ENCODE measurements at regions not wholly inside any gene's neighbourhood (a gene's known extent, or its start where the extent isn't known, plus 50 kb on each side); places are given as distances from the start of the nearest gene placed in this dataset.

DNA sequence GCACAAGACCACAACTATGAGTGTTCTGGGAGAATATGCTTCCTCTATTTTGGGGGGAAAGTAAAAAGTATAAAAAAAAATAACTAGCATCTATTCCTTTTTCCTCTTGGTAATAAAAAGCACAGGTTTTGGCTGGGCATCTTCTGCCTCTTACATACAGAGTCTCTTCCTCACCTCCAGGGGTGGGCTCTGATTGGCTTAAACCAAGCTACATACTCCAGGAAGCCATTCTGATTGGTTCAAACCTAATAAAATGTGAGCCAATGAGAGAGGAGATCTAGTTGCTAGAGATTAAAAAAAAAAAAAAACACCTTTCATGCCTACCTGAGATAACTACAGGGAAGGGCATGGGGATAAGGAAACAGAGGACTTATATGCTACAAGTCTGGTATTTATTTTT is 365.9 kb upstream of the ERCC4 start:
- no peaks in the 10 kb centered on the region for H3K9me3 ChIP-seq (ENCODE audit: insufficient read depth, low read length, severe bottlenecking)

DNA sequence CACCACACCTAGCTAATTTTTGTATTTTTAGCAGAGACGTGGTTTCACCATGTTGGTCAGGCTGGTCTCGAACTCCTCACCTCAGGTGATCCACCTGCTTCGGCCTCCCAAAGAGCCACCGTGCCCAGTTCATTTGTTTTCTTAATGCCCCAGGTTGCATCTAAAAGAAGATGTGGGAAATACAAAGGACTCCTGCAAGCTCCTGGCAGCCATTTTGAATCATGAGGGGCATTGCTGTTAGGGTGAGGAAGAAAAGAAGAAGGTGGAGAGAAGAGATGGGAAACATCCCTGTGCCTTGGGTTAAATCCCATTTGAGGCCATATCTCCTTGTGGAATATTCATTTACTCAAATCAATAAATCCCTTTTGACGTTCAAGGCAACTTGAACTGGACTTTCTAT is 365.3 kb upstream of the ERCC4 start:
- Histone ChIP-seq H3K27ac (ENCODE audit: low read length) (no peak overlapping the region), H3K27me3 (ENCODE audit: insufficient read depth, low read length, poor library complexity) (no peaks in the 10 kb centered on the region), H3K36me3 (ENCODE audit: insufficient read depth, low read length) (no peaks in the 10 kb centered on the region), H3K9ac (ENCODE audit: low read depth, low read length) (no peak overlapping the region), H3K79me2 (ENCODE audit: insufficient read depth, low read length) (no peaks in the 10 kb centered on the region), H3K4me1 (ENCODE audit: insufficient read depth, low read length) (no peaks in the 10 kb centered on the region), H3K9me3 (ENCODE audit: insufficient read depth, low read length, severe bottlenecking) (no peaks in the 10 kb centered on the region), H2AFZ (ENCODE audit: low read depth, low read length) (no peak overlapping the region), H4K20me1 (ENCODE audit: insufficient read depth, low read length) (no peaks in the 10 kb centered on the region), H3K4me2 (ENCODE audit: insufficient read depth, low read length) (no peak overlapping the region), H3K4me3 (ENCODE audit: low read depth in 1 of 2, low read length in 2 of 2) (no peak overlapping the region)
- no peak for TF ChIP-seq EZH2 (IDR thresholded peaks at IDR 0.05; ENCODE audit: borderline replicate concordance, low read depth, low read length, severe bottlenecking)
- TF ChIP-seq, protein P1, sequence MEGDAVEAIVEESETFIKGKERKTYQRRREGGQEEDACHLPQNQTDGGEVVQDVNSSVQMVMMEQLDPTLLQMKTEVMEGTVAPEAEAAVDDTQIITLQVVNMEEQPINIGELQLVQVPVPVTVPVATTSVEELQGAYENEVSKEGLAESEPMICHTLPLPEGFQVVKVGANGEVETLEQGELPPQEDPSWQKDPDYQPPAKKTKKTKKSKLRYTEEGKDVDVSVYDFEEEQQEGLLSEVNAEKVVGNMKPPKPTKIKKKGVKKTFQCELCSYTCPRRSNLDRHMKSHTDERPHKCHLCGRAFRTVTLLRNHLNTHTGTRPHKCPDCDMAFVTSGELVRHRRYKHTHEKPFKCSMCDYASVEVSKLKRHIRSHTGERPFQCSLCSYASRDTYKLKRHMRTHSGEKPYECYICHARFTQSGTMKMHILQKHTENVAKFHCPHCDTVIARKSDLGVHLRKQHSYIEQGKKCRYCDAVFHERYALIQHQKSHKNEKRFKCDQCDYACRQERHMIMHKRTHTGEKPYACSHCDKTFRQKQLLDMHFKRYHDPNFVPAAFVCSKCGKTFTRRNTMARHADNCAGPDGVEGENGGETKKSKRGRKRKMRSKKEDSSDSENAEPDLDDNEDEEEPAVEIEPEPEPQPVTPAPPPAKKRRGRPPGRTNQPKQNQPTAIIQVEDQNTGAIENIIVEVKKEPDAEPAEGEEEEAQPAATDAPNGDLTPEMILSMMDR (IDR thresholded peaks at IDR 0.05; ENCODE audit: borderline replicate concordance, extremely low read depth, low read length, poor library complexity, severe bottlenecking) = no peak
- DNase-seq (no peak), ATAC-seq (ENCODE audit: insufficient read depth, low read depth) (no peak)

More for the DNA sequence above, 365.9 kb upstream of the ERCC4 start:
- H3K27ac ChIP-seq (ENCODE audit: low read length) = no peak overlapping the region
- no peak overlapping the region for H2AFZ ChIP-seq (ENCODE audit: low read depth, low read length)
- no peak overlapping the region for H3K4me3 ChIP-seq (ENCODE audit: low read depth in 1 of 2, low read length in 2 of 2)
- TF ChIP-seq, protein P1 (IDR thresholded peaks at IDR 0.05; ENCODE audit: borderline replicate concordance, extremely low read depth, low read length, poor library complexity, severe bottlenecking) = no peak
- no peak for TF ChIP-seq EZH2 (IDR thresholded peaks at IDR 0.05; ENCODE audit: borderline replicate concordance, low read depth, low read length, severe bottlenecking)
- no peak for DNase-seq
- no peaks in the 10 kb centered on the region for H3K79me2 ChIP-seq (ENCODE audit: insufficient read depth, low read length)
- no peak overlapping the region for H3K4me2 ChIP-seq (ENCODE audit: insufficient read depth, low read length)
- no peaks in the 10 kb centered on the region for H4K20me1 ChIP-seq (ENCODE audit: insufficient read depth, low read length)
- no peaks in the 10 kb centered on the region for H3K27me3 ChIP-seq (ENCODE audit: insufficient read depth, low read length, poor library complexity)
- H3K4me1 ChIP-seq (ENCODE audit: insufficient read depth, low read length) = no peaks in the 10 kb centered on the region
- H3K36me3 ChIP-seq (ENCODE audit: insufficient read depth, low read length) = no peaks in the 10 kb centered on the region
- ATAC-seq (ENCODE audit: insufficient read depth, low read depth) = no peak
- H3K9ac ChIP-seq (ENCODE audit: low read depth, low read length) = no peak overlapping the region

DNA sequence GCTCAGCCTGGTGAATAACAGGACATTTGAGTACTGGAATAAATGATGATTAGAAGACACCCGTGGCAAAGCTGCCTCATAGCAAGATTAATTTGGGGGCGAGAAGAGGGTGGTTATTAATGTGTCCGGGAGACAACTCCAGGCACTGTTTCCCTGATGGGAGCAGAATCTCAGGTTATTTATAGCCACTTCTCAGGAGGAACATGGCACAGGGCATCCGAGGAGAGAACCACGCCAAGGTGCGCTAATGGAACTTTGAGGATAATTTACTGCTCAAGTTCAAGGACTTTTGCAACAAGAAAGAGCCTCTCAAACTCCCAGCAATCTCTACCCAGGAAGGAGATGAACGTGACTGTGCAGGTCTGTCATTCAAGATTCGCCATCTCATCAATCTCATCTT is 362.5 kb upstream of the ERCC4 start:
- Histone ChIP-seq H2AFZ (ENCODE audit: low read depth, low read length) (no peak overlapping the region), H3K4me3 (ENCODE audit: low read depth in 1 of 2, low read length in 2 of 2) (no peak overlapping the region), H3K27ac (ENCODE audit: low read length) (no peak overlapping the region), H3K4me2 (ENCODE audit: insufficient read depth, low read length) (no peak overlapping the region), H3K27me3 (ENCODE audit: insufficient read depth, low read length, poor library complexity) (no peaks in the 10 kb centered on the region), H3K79me2 (ENCODE audit: insufficient read depth, low read length) (no peaks in the 10 kb centered on the region), H4K20me1 (ENCODE audit: insufficient read depth, low read length) (no peaks in the 10 kb centered on the region), H3K36me3 (ENCODE audit: insufficient read depth, low read length) (no peaks in the 10 kb centered on the region), H3K4me1 (ENCODE audit: insufficient read depth, low read length) (no peaks in the 10 kb centered on the region), H3K9ac (ENCODE audit: low read depth, low read length) (no peak overlapping the region), H3K9me3 (ENCODE audit: insufficient read depth, low read length, severe bottlenecking) (no peaks in the 10 kb centered on the region)
- TF ChIP-seq EZH2 (IDR thresholded peaks at IDR 0.05; ENCODE audit: borderline replicate concordance, low read depth, low read length, severe bottlenecking) = no peak
- TF ChIP-seq, protein P1 (IDR thresholded peaks at IDR 0.05; ENCODE audit: borderline replicate concordance, extremely low read depth, low read length, poor library complexity, severe bottlenecking) = no peak
- ATAC-seq (ENCODE audit: insufficient read depth, low read depth) (no peak), DNase-seq (no peak)

DNA sequence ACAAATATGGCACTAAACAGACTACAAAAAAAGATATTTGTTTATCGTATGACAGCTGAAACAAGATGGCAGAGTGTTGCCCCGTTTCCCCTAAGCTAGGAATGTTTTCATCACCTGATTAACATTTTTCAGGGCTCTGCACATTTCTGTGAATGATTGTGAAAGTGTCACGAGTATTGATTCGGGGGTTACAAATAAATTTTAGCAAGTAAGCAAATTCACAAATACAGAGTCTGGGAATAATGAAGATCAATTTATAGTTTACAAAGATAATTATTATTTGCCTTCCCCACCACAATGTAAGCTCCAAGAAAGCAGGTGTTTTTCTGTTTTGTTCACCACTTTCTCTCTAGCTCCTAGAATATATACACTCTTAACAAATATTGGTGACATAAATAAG is 361.2 kb upstream of the ERCC4 start:
- Histone ChIP-seq H3K27ac (ENCODE audit: low read length) (no peak overlapping the region), H3K9ac (ENCODE audit: low read depth, low read length) (no peak overlapping the region), H3K4me1 (ENCODE audit: insufficient read depth, low read length) (no peaks in the 10 kb centered on the region), H4K20me1 (ENCODE audit: insufficient read depth, low read length) (no peaks in the 10 kb centered on the region), H2AFZ (ENCODE audit: low read depth, low read length) (no peak overlapping the region), H3K27me3 (ENCODE audit: insufficient read depth, low read length, poor library complexity) (no peaks in the 10 kb centered on the region), H3K4me3 (ENCODE audit: low read depth in 1 of 2, low read length in 2 of 2) (no peak overlapping the region), H3K79me2 (ENCODE audit: insufficient read depth, low read length) (no peaks in the 10 kb centered on the region), H3K36me3 (ENCODE audit: insufficient read depth, low read length) (no peaks in the 10 kb centered on the region), H3K4me2 (ENCODE audit: insufficient read depth, low read length) (no peak overlapping the region), H3K9me3 (ENCODE audit: insufficient read depth, low read length, severe bottlenecking) (no peaks in the 10 kb centered on the region)
- TF ChIP-seq EZH2 (IDR thresholded peaks at IDR 0.05; ENCODE audit: borderline replicate concordance, low read depth, low read length, severe bottlenecking) = no peak
- TF ChIP-seq, protein P1 (IDR thresholded peaks at IDR 0.05; ENCODE audit: borderline replicate concordance, extremely low read depth, low read length, poor library complexity, severe bottlenecking) = no peak
- DNase-seq (no peak), ATAC-seq (ENCODE audit: insufficient read depth, low read depth) (no peak)
